ENCODE measurements at regions not wholly inside any gene's neighbourhood (a gene's known extent, or its start where the extent isn't known, plus 50 kb on each side); places are given as distances from the start of the nearest gene placed in this dataset.
"Not testable (repeated sequence)": the region's sequence is repeated elsewhere in the genome, so short reads cannot be mapped to it uniquely, and the experiment has no call there.

DNA sequence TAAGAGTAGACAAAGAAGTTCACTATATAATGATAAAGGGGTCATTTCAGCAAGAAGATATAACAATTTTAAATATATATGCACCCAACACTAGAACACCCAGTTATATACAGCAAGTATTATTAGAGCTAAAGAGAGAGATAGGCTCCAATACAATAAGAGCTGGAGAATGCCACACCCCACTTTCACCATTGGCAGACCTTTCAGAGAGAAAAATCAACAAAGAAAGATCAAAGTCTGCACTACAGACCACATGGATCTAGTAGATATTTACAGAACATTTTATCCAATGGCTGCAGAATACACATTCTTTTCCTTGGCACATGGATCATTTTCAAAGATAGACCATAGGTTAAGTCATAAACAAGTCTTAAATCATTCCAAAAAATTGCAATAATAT is 479.7 kb upstream of the DIAPH2 start:
- TF ChIP-seq, protein P1, sequence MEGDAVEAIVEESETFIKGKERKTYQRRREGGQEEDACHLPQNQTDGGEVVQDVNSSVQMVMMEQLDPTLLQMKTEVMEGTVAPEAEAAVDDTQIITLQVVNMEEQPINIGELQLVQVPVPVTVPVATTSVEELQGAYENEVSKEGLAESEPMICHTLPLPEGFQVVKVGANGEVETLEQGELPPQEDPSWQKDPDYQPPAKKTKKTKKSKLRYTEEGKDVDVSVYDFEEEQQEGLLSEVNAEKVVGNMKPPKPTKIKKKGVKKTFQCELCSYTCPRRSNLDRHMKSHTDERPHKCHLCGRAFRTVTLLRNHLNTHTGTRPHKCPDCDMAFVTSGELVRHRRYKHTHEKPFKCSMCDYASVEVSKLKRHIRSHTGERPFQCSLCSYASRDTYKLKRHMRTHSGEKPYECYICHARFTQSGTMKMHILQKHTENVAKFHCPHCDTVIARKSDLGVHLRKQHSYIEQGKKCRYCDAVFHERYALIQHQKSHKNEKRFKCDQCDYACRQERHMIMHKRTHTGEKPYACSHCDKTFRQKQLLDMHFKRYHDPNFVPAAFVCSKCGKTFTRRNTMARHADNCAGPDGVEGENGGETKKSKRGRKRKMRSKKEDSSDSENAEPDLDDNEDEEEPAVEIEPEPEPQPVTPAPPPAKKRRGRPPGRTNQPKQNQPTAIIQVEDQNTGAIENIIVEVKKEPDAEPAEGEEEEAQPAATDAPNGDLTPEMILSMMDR (IDR thresholded peaks at IDR 0.05) = no peak
- intact Hi-C loops (cut with DNase I, micrococcal nuclease) = no loop called here
- Histone ChIP-seq H3K4me1 (ENCODE audit: low read depth) (no peaks in the 10 kb centered on the region), H3K36me3 (ENCODE audit: low read depth) (no peaks in the 10 kb centered on the region), H3K9me3 (no peaks in the 10 kb centered on the region), H3K4me3 (no peak overlapping the region)
- peak; percentile 51 for ATAC-seq
- DNase-seq = peak in 1 of 3 donors; percentile 42

DNA sequence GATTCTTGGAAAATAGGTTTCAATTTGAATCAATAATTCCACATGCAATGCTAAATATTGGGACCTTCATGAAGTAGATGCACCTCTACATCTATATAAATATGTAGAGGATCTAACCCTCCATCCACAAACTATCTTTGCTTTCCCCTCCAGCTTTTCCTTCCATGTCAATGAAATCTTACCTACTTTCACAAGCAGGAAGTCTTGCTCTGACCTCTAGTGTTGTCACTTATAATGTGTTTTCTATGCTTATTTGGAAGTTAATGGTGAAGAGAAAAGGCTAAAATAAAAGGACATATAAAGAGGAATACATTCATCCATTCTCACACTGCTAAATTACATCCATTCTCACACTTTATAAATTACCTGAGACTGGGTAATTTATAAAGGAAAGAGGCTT is 472.7 kb upstream of the DIAPH2 start:
- no peaks in the 10 kb centered on the region for H3K9me3 ChIP-seq
- ATAC-seq = no peak
- H3K36me3 ChIP-seq (ENCODE audit: low read depth) = no peaks in the 10 kb centered on the region
- DNase-seq = no peak
- intact Hi-C loops (cut with DNase I, micrococcal nuclease) = no loop called here
- no peak overlapping the region for H3K4me3 ChIP-seq
- H3K4me1 ChIP-seq (ENCODE audit: low read depth) = no peaks in the 10 kb centered on the region
- TF ChIP-seq, protein P1 (IDR thresholded peaks at IDR 0.05) = no peak

DNA sequence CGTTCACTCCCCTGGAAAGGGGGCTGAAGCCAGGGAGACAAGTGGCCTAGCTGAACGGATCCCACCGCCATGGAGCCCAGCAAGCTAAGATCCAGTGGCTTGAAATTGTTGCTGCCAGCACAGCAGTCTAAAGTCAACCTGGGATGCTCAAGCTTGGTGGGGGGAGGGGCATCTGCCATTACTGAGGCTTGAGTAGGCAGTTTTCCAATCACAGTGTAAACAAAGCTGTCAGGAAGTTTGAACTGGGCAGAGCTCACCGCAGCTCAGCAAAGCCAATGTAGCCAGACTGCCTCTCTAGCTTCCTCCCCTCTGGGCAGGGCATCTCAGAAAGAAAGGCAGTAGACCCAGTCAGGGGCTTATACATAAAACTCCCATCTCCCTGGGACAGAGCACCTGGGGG is 470.0 kb upstream of the DIAPH2 start:
- H3K4me3 ChIP-seq; H3K36me3 ChIP-seq (ENCODE audit: low read depth); intact Hi-C loops (cut with DNase I, micrococcal nuclease); ATAC-seq; H3K9me3 ChIP-seq; H3K4me1 ChIP-seq (ENCODE audit: low read depth): not testable (repeated sequence)
- peak in 1 of 3 donors; percentile 1 for DNase-seq

DNA sequence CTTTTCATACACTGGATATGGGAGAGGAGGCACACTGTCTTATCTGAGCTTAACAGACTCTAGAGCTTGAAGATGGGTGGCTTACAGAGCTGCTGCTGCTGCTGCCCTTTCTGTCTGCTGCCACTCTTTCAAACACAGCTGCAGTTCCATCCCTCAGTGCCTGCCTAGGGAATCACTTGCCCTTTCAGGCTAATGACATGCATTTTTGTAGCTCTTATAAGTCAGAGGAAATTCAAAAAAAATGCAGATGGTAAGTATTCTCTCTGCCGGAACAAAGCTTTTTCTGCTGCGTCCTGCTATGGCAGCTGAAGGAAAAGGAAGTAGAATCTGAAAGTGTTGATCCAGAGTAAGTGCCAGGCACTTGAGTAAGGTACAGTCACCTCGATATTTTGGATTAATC is 460.4 kb upstream of the DIAPH2 start:
- DNase-seq (no peak), ATAC-seq (no peak)
- Histone ChIP-seq H3K9me3 (no peaks in the 10 kb centered on the region), H3K4me3 (no peak overlapping the region), H3K36me3 (ENCODE audit: low read depth) (no peaks in the 10 kb centered on the region), H3K4me1 (ENCODE audit: low read depth) (no peaks in the 10 kb centered on the region)
- TF ChIP-seq, protein P1 (IDR thresholded peaks at IDR 0.05) = no peak
- intact Hi-C loops (cut with DNase I, micrococcal nuclease) = no loop called here

DNA sequence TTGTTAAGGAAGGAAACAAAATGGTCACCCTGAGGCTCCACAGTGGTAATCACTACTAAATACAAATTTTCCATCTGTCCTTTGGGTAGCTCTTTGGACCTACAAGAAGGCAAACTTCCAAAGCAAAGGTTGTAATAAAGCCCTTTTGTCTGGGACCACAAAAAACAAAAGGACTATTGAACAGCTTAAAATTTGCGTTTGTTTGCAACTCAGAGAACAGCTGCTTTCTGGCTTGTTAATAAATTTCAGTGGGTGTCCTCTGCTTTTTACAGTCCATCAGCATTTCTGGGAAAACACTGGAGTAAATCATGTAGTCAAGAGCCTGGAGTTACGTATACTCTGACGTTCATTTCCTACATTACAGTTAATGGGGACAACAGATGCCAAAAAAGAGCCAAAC is 439.7 kb upstream of the DIAPH2 start:
- TF ChIP-seq, protein P1 (IDR thresholded peaks at IDR 0.05) = no peak
- DNase-seq = no peak
- H3K36me3 ChIP-seq (ENCODE audit: low read depth) = no peaks in the 10 kb centered on the region
- no peak for ATAC-seq
- intact Hi-C loops (cut with DNase I, micrococcal nuclease) = no loop called here
- no peak overlapping the region for H3K4me3 ChIP-seq
- H3K4me1 ChIP-seq (ENCODE audit: low read depth) = no peaks in the 10 kb centered on the region
- H3K9me3 ChIP-seq = no peaks in the 10 kb centered on the region

DNA sequence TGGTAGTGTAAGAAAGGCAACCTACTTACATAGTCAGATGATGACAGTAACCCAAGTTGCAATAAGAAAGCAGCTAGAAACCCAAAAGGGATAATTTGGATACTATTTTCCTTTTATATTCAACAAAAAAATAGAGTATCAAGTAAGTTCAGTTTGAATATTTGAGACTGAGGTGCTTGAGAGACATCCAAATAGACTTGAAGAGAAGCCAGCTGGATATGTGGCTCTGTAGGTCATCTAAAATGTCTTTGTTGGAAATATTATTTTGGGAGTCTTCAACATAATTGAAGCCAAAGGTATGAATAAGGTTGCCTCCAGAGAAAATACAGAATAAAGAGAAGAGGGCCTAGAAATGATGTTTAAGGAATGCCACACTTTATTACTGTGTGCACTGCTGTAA is 438.2 kb upstream of the DIAPH2 start:
- H3K4me1 ChIP-seq (ENCODE audit: low read depth) = no peaks in the 10 kb centered on the region
- H3K9me3 ChIP-seq = no peaks in the 10 kb centered on the region
- ATAC-seq (no peak), DNase-seq (no peak)
- intact Hi-C loops (cut with DNase I, micrococcal nuclease) = no loop called here
- no peaks in the 10 kb centered on the region for H3K36me3 ChIP-seq (ENCODE audit: low read depth)
- H3K4me3 ChIP-seq = no peak overlapping the region
- TF ChIP-seq, protein P1 (IDR thresholded peaks at IDR 0.05) = no peak

All from mucosa of descending colon (tissue), 3 donors.